Duodenal mucosa (tissue), 2 donors: ENCODE measurements at regions not wholly inside any gene's neighbourhood (a gene's known extent, or its start where the extent isn't known, plus 50 kb on each side); places are given as distances from the start of the nearest gene placed in this dataset.

Experiments used
- H3K27ac ChIP-seq: one replicate; pipeline ENCODE4 v1.7.0; 2013; ENCODE audit warnings: low read depth, low read length
- H3K27me3 ChIP-seq, 2 donors: one replicate each; pipeline ENCODE4 v1.7.0; 2013; ENCODE audit warnings: low read length in 2 of 2, control low read depth in 1 of 2; ENCODE audit not compliant: insufficient read depth in 2 of 2, control insufficient read depth in 1 of 2
- H3K36me3 ChIP-seq, 2 donors: one replicate each; pipeline ENCODE4 v1.7.0; 2013; ENCODE audit warnings: low read length in 2 of 2, control low read depth in 1 of 2; ENCODE audit not compliant: insufficient read depth in 2 of 2, control insufficient read depth in 1 of 2
- H3K4me1 ChIP-seq, 2 donors: one replicate each; pipeline ENCODE4 v1.7.0; 2013; ENCODE audit warnings: low read length in 2 of 2, control low read depth in 1 of 2; ENCODE audit not compliant: insufficient read depth in 2 of 2, control insufficient read depth in 1 of 2
- H3K4me3 ChIP-seq, 2 donors: one replicate each; pipeline ENCODE4 v1.7.0; 2013; ENCODE audit warnings: low read length in 2 of 2, low read depth in 1 of 2
- H3K9ac ChIP-seq, 2 donors: one replicate each; pipeline ENCODE4 v1.7.0; 2013; ENCODE audit warnings: low read length in 2 of 2, low read depth in 1 of 2
- H3K9me3 ChIP-seq, 2 donors: one replicate each; pipeline ENCODE4 v1.7.0; 2013; ENCODE audit warnings: low read length in 2 of 2, control low read depth in 1 of 2; ENCODE audit not compliant: control insufficient read depth in 1 of 2

- H3K9ac ChIP-seq, result no peak overlapping the region
- no peak overlapping the region for H3K4me3 ChIP-seq
- H3K4me1 ChIP-seq, result no peaks in the 10 kb centered on the region
- H3K9me3 ChIP-seq, result no peaks in the 10 kb centered on the region
- H3K36me3 ChIP-seq, result no peaks in the 10 kb centered on the region
- no peaks in the 10 kb centered on the region for H3K27me3 ChIP-seq
- H3K27ac ChIP-seq, result no peak overlapping the region
Observed at GRCh38 chr13:106047859-106048258, 487.6 kb downstream of the EFNB2 start.

GRCh38 chr13:106042996-106043581 lies 492.4 kb downstream of the EFNB2 start:
- H3K27ac ChIP-seq, result no peak overlapping the region
- no peaks in the 10 kb centered on the region for H3K9me3 ChIP-seq
- H3K36me3 ChIP-seq, result no peaks in the 10 kb centered on the region
- H3K9ac ChIP-seq, result no peak overlapping the region
- H3K4me3 ChIP-seq, result no peak overlapping the region
- no peaks in the 10 kb centered on the region for H3K4me1 ChIP-seq
- no peaks in the 10 kb centered on the region for H3K27me3 ChIP-seq

- Histone ChIP-seq H3K36me3 (no peaks in the 10 kb centered on the region), H3K4me1 (no peaks in the 10 kb centered on the region), H3K9me3 (no peaks in the 10 kb centered on the region), H3K9ac (no peak overlapping the region), H3K4me3 (no peak overlapping the region), H3K27me3 (no peaks in the 10 kb centered on the region), H3K27ac (no peak overlapping the region)
Observed at GRCh38 chr13:106041445-106041844, 494.0 kb downstream of the EFNB2 start.

- Histone ChIP-seq H3K27me3 (no peaks in the 10 kb centered on the region), H3K4me3 (no peak overlapping the region), H3K27ac (no peak overlapping the region), H3K36me3 (no peaks in the 10 kb centered on the region), H3K9me3 (no peaks in the 10 kb centered on the region), H3K4me1 (no peaks in the 10 kb centered on the region), H3K9ac (no peak overlapping the region)
Observed at GRCh38 chr13:106038752-106039151, 496.7 kb downstream of the EFNB2 start.

- H3K36me3 ChIP-seq, result no peaks in the 10 kb centered on the region
- no peaks in the 10 kb centered on the region for H3K9me3 ChIP-seq
- H3K4me3 ChIP-seq, result no peak overlapping the region
- no peak overlapping the region for H3K9ac ChIP-seq
- H3K4me1 ChIP-seq, result no peaks in the 10 kb centered on the region
- H3K27ac ChIP-seq, result no peak overlapping the region
- H3K27me3 ChIP-seq, result no peaks in the 10 kb centered on the region
Observed at GRCh38 chr13:106036870-106037269, 498.6 kb downstream of the EFNB2 start.

- no peak overlapping the region for H3K27ac ChIP-seq
- no peaks in the 10 kb centered on the region for H3K4me1 ChIP-seq
- H3K9ac ChIP-seq, result no peak overlapping the region
- no peaks in the 10 kb centered on the region for H3K9me3 ChIP-seq
- H3K4me3 ChIP-seq, result no peak overlapping the region
- no peaks in the 10 kb centered on the region for H3K36me3 ChIP-seq
- no peaks in the 10 kb centered on the region for H3K27me3 ChIP-seq
Observed at GRCh38 chr13:106034201-106034600, 501.3 kb downstream of the EFNB2 start.

- Histone ChIP-seq H3K27me3 (no peaks in the 10 kb centered on the region), H3K36me3 (no peaks in the 10 kb centered on the region), H3K4me1 (no peaks in the 10 kb centered on the region), H3K9me3 (no peaks in the 10 kb centered on the region), H3K27ac (no peak overlapping the region), H3K4me3 (no peak overlapping the region), H3K9ac (no peak overlapping the region)
Observed at GRCh38 chr13:106033659-106034058, 501.8 kb downstream of the EFNB2 start.

GRCh38 chr13:106032441-106032840 lies 503.0 kb downstream of the EFNB2 start:
- Histone ChIP-seq H3K27me3 (no peaks in the 10 kb centered on the region), H3K36me3 (no peaks in the 10 kb centered on the region), H3K4me1 (no peaks in the 10 kb centered on the region), H3K27ac (no peak overlapping the region), H3K4me3 (no peak overlapping the region), H3K9ac (no peak overlapping the region), H3K9me3 (no peaks in the 10 kb centered on the region)

GRCh38 chr13:106029676-106030290 lies 505.7 kb downstream of the EFNB2 start:
- no peaks in the 10 kb centered on the region for H3K9me3 ChIP-seq
- no peak overlapping the region for H3K4me3 ChIP-seq
- H3K9ac ChIP-seq, result no peak overlapping the region
- H3K4me1 ChIP-seq, result no peaks in the 10 kb centered on the region
- H3K27ac ChIP-seq, result no peak overlapping the region
- no peaks in the 10 kb centered on the region for H3K27me3 ChIP-seq
- H3K36me3 ChIP-seq, result no peaks in the 10 kb centered on the region

- H3K27ac ChIP-seq, result no peak overlapping the region
- no peaks in the 10 kb centered on the region for H3K9me3 ChIP-seq
- no peaks in the 10 kb centered on the region for H3K27me3 ChIP-seq
- no peak overlapping the region for H3K4me3 ChIP-seq
- H3K4me1 ChIP-seq, result no peaks in the 10 kb centered on the region
- H3K9ac ChIP-seq, result no peak overlapping the region
- no peaks in the 10 kb centered on the region for H3K36me3 ChIP-seq
Observed at GRCh38 chr13:106028911-106029310, 506.6 kb downstream of the EFNB2 start.
